H54 (cell line): ENCODE measurements at regions not wholly inside any gene's neighbourhood (a gene's known extent, or its start where the extent isn't known, plus 50 kb on each side); places are given as distances from the start of the nearest gene placed in this dataset.
A peak's percentile ranks its signal among the peaks of the same experiment; 100 is the strongest.

ENCODE experiments used
- DNase-seq: peaks from one replicate; pipeline ENCODE4 v3.0.0; 2011; ENCODE audit warnings: low spot score, mixed read lengths; ENCODE audit not compliant: insufficient read length
- FAIRE-seq: peaks from 3 replicates; lab custom pipeline; 2011; peaks lifted over from hg19 to GRCh38; lab: Jason Lieb, UNC
- POLR2A ChIP-seq: IDR thresholded peaks from 2 replicates; pipeline ENCODE4 v1.6.1; 2011; ENCODE audit warnings: low read depth, mild to moderate bottlenecking, low read length

GRCh38 chr2:120817136-120817955 lies 81.7 kb downstream of the GLI2 start:
- TF ChIP-seq POLR2A: no peak
- no peak for FAIRE-seq
- DNase-seq: no peak

DNA sequence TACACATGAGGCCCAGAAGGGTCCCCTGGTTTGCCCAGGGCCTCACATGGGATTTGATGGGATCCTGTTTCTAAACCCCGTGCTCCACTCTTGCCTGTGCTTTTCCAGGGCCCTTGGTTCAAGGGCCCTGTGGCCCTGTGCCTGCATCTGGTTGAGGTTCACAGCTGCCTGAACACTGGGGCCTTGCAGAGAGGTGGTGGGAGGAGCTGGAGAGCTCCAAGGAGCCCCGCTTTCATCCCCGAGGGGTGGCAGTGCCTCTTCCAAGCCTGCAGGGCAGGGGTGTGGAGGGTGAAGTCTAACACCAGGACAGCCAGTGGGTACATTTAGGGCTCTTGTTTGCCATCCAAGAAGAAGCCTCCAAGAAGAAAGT lies 82.3 kb downstream of the GLI2 start:
- no peak for DNase-seq
- TF ChIP-seq POLR2A: no peak
- FAIRE-seq: no peak

- FAIRE-seq (no peak), DNase-seq (peak; percentile 60)
- no peak for TF ChIP-seq POLR2A
Observed at GRCh38 chr2:120818441-120818920, 82.8 kb downstream of the GLI2 start.

- TF ChIP-seq POLR2A: no peak
- DNase-seq: no peak
- no peak for FAIRE-seq
Observed at GRCh38 chr2:120819720-120820210, 84.1 kb downstream of the GLI2 start.

- DNase-seq: no peak
- FAIRE-seq: no peak
Observed at GRCh38 chr2:120820263-120820952, 84.7 kb downstream of the GLI2 start.

GRCh38 chr2:120820953-120821279 lies 85.2 kb downstream of the GLI2 start:
- TF ChIP-seq POLR2A: no peak
- FAIRE-seq (no peak), DNase-seq (no peak)

More at GRCh38 chr2:120820263-120820952, 84.7 kb downstream of the GLI2 start:
- TF ChIP-seq POLR2A: no peak

DNA sequence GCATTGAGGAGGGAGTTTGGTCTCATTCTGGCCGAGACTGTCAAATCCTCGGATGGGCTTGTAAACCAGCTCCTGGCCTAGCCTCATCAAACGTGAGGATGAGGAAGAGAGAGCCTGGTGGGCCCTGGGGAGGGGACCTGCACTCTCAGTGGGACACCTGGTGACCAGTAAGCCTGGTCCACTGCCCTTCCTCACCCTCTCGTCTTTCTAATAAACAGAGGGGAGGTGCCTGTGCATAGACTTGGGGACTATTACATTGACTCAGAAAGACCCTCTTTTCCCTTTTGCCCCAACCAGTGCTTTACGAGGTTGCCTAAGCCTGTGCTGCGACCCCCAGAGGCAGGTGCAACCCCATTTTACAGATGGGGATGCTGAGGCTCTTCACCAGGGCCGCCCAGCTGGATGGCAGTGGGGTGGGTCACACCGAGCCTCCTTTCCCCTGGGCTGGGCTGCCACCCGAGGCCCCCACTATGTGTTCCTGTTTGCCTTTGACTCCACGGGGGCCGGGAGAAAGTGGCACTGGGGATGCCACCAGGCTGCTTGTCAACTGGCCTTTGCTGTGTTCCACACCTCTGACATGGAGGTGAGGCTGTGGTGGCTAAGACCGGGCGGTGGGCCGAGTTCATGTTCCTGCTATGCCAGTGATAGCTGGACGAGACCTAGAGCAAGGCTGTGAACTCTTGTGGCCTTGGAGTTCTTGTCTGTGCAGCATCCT lies 85.9 kb downstream of the GLI2 start:
- DNase-seq (no peak), FAIRE-seq (no peak)
- TF ChIP-seq POLR2A: no peak

DNA sequence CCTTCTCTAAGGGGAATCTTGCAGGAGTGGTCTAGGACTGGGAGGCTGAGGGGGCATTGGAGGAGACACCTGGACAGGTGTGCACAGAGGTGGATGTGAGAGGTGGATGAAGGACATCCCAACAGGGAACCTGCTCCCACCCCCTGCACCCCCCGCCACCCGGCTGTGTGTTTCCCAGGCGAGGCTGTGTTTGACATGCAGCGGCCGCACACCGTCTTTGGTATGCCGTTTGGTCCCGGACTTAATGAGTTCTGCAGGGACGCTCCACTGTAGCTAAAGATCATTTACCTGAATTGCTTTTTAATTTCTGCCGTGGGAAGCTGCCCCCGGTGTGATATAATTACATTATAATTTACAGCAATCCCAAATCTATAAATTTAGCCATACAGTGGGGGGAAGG lies 87.3 kb downstream of the GLI2 start:
- DNase-seq (no peak), FAIRE-seq (no peak)
- no peak for TF ChIP-seq POLR2A

DNA sequence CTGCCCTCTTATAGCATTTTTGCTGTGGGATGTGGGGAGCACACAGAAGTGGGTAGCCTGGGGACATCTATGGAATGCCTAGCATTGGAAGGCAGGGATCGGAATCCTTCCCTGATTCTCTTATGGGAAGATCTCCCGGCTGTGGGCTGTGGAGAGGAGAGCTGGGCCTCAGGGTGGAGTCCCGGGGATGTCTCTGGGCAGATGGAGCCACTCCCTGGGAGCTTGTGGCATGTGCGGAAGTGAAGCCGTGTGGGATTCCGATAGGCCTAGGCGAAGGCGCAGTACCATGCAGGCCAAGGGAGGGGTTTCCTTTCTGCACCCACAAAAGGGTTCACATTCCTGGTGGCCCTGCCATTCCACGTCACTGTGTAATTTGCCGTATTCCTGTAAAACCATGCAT lies 87.9 kb downstream of the GLI2 start:
- no peak for FAIRE-seq
- no peak for DNase-seq
- no peak for TF ChIP-seq POLR2A

DNA sequence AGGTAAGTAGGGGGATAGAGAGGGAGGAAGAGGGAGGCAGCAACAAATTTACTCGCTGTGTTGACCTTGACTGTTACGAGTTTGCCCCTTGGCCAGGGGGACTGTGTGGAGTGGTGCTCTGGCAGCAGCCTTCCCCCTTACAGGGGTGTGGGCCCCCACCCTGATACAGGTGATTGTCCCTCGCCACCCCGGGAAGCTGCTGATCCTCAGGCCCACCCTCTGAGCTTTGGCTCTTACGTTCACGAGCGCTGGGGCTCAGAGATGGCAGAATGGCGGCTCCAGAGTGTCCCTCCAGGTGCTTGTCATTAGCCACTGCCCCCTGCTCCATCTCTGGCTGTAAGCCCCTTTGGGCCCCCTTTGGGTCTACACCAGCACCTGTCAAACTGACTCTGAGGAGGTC lies 88.6 kb downstream of the GLI2 start:
- DNase-seq (no peak), FAIRE-seq (no peak)
- no peak for TF ChIP-seq POLR2A

DNA sequence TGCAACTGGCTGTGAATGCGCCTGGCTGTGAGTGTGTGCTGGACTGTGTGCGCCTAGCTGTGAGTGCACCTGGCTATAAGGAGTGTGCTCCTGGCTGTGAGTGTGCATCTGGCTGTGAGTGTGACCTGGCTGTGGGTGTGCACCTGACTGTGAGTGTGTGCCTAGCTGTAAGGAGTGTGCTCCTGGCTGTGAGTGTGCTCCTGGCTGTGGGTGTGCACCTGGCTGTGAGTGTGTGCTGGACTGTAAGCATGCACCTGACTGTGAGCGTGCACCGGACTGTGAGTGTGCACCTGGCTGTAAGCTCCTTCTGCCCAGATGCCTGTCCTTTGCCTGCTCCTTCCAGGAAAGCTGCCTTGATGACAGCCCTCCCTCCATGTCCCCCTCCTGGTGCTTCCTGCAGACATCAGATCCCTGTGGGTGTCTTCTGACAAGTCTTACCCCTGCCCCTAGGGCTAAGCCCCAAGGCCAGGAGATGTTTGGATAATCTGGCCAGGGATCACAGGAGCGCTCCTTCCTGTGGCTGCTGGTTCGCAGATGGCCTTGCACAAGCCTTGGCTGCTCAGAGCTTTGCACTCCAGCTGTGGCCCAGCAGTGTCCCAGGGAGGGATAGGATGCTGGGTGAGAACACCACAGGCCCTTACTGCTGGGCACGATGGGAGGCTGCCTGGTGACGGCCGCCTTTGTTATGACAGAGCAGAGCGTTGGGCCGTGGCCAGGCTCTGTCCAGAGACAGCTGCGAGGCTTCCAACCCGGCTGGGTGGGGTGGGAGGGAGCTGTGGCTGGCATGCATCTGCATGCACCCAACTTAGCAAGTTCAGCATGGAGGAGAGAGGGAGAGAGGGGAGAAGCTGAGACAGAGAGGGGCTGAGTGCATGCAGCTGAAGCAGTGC lies 89.9 kb downstream of the GLI2 start:
- FAIRE-seq: no peak
- no peak for TF ChIP-seq POLR2A
- no peak for DNase-seq

DNA sequence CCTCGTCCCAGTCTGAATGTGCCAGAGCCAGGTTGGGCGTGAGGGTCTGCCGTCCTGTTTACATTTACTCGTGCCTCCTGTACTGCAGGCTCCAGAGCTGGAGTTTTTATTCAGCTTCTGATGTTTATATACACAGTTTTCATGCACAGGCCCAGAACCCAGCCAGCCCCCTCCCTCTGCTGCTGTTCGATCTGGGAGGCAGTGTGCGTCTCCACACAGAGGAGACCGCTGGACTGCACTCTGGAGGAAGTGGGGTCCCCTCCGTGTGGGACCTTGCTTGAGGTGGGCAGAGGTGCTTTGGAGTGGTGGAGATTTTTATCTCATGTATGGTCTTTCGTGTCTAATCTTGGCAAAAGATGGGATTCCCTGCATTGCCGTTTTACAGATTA lies 90.6 kb downstream of the GLI2 start:
- TF ChIP-seq POLR2A: no peak
- no peak for FAIRE-seq

More for the DNA sequence above, 90.6 kb downstream of the GLI2 start:
- no peak for DNase-seq
